ENCODE measurements at regions not wholly inside any gene's neighbourhood (a gene's known extent, or its start where the extent isn't known, plus 50 kb on each side); places are given as distances from the start of the nearest gene placed in this dataset.
A peak's percentile ranks its signal among the peaks of the same experiment; 100 is the strongest.

GRCh38 chr18:45376193-45376592, 239.1 kb upstream of the SLC14A2 start:
- TF ChIP-seq ZFX (IDR thresholded peaks at IDR 0.05; ENCODE audit: borderline replicate concordance) (no peak), CTCF (IDR thresholded peaks at IDR 0.05) (no peak)
- no peak overlapping the region for H3K27ac ChIP-seq

- no peak overlapping the region for H3K27ac ChIP-seq
- no peak for TF ChIP-seq CTCF (IDR thresholded peaks at IDR 0.05)
These were observed 237.0 kb upstream of the SLC14A2 start for GRCh38 chr18:45378308-45378707.

GRCh38 chr18:45378933-45379332, 236.3 kb upstream of the SLC14A2 start:
- no peak overlapping the region for H3K27ac ChIP-seq
- TF ChIP-seq CTCF (IDR thresholded peaks at IDR 0.05) = no peak
- no peak for TF ChIP-seq ZFX (IDR thresholded peaks at IDR 0.05; ENCODE audit: borderline replicate concordance)

GRCh38 chr18:45379903-45380302, 235.4 kb upstream of the SLC14A2 start:
- no peak overlapping the region for H3K27ac ChIP-seq
- TF ChIP-seq CTCF (IDR thresholded peaks at IDR 0.05) (no peak), ZFX (IDR thresholded peaks at IDR 0.05; ENCODE audit: borderline replicate concordance) (no peak)

GRCh38 chr18:45381282-45381681, 234.0 kb upstream of the SLC14A2 start:
- no peak for TF ChIP-seq ZFX (IDR thresholded peaks at IDR 0.05; ENCODE audit: borderline replicate concordance)
- no peak for TF ChIP-seq CTCF (IDR thresholded peaks at IDR 0.05)

GRCh38 chr18:45383228-45383627, 232.0 kb upstream of the SLC14A2 start:
- TF ChIP-seq ZFX (IDR thresholded peaks at IDR 0.05; ENCODE audit: borderline replicate concordance) = no peak
- TF ChIP-seq CTCF (IDR thresholded peaks at IDR 0.05) = no peak
- H3K27ac ChIP-seq = no peak overlapping the region

More at GRCh38 chr18:45381282-45381681, 234.0 kb upstream of the SLC14A2 start:
- H3K27ac ChIP-seq = no peak overlapping the region

- TF ChIP-seq ZFX (IDR thresholded peaks at IDR 0.05; ENCODE audit: borderline replicate concordance) = no peak
- peak; percentile 72 for TF ChIP-seq CTCF (IDR thresholded peaks at IDR 0.05)
- no peak overlapping the region for H3K27ac ChIP-seq
These were observed 230.9 kb upstream of the SLC14A2 start for GRCh38 chr18:45384137-45384961.

All from 22Rv1 (cell line).